CMK (cell line): ENCODE measurements at regions not wholly inside any gene's neighbourhood (a gene's known extent, or its start where the extent isn't known, plus 50 kb on each side); places are given as distances from the start of the nearest gene placed in this dataset.
"Not testable (repeated sequence)": the region's sequence is repeated elsewhere in the genome, so short reads cannot be mapped to it uniquely, and the experiment has no call there.

ENCODE experiments used
- DNase-seq: peaks from one replicate; pipeline ENCODE4 v3.0.0-alpha.2; 2010; ENCODE audit warnings: low read depth

GRCh38 chr9:7739595-7739994 is 60.0 kb downstream of the DMAC1 start:
- DNase-seq = no peak

GRCh38 chr9:7735311-7735710 is 64.3 kb downstream of the DMAC1 start:
- DNase-seq = no peak

- DNase-seq = no peak
These were observed 69.5 kb downstream of the DMAC1 start for GRCh38 chr9:7730164-7730445.

- no peak for DNase-seq
These were observed 70.0 kb downstream of the DMAC1 start for GRCh38 chr9:7729371-7730163.

GRCh38 chr9:7721291-7721690 is 78.3 kb downstream of the DMAC1 start:
- no peak for DNase-seq

GRCh38 chr9:7713088-7713487 is 86.5 kb downstream of the DMAC1 start:
- not testable (repeated sequence) for DNase-seq

GRCh38 chr9:7710686-7711085 is 88.9 kb downstream of the DMAC1 start:
- no peak for DNase-seq

- DNase-seq = no peak
These were observed 91.6 kb downstream of the DMAC1 start for GRCh38 chr9:7707934-7708333.

GRCh38 chr9:7704543-7704942 is 95.0 kb downstream of the DMAC1 start:
- DNase-seq = no peak

GRCh38 chr9:7691909-7692308 is 107.7 kb downstream of the DMAC1 start:
- DNase-seq = no peak

- no peak for DNase-seq
These were observed 109.6 kb downstream of the DMAC1 start for GRCh38 chr9:7690014-7690413.

- DNase-seq = no peak
These were observed 111.0 kb downstream of the DMAC1 start for GRCh38 chr9:7688626-7689025.

- DNase-seq = no peak
These were observed 122.9 kb downstream of the DMAC1 start for GRCh38 chr9:7676609-7677156.

- no peak for DNase-seq
These were observed 127.7 kb downstream of the DMAC1 start for GRCh38 chr9:7671847-7672246.

GRCh38 chr9:7668541-7668940 is 131.0 kb downstream of the DMAC1 start:
- DNase-seq = no peak

- no peak for DNase-seq
These were observed 133.7 kb downstream of the DMAC1 start for GRCh38 chr9:7665874-7666273.

GRCh38 chr9:7659766-7660165 is 139.8 kb downstream of the DMAC1 start:
- DNase-seq = no peak

GRCh38 chr9:7656636-7657035 is 142.9 kb downstream of the DMAC1 start:
- no peak for DNase-seq

GRCh38 chr9:7653262-7653661 is 146.3 kb downstream of the DMAC1 start:
- no peak for DNase-seq

- DNase-seq = no peak
These were observed 159.3 kb downstream of the DMAC1 start for GRCh38 chr9:7640231-7640630.

- no peak for DNase-seq
These were observed 160.1 kb downstream of the DMAC1 start for GRCh38 chr9:7639471-7639870.

GRCh38 chr9:7636838-7637467 is 162.6 kb downstream of the DMAC1 start:
- no peak for DNase-seq

- DNase-seq = no peak
These were observed 163.3 kb downstream of the DMAC1 start for GRCh38 chr9:7636309-7636708.

- DNase-seq = not testable (repeated sequence)
These were observed 173.0 kb downstream of the DMAC1 start for GRCh38 chr9:7626571-7627029.
